Middle frontal gyrus (tissue), 1 donor: ENCODE measurements at regions not wholly inside any gene's neighbourhood (a gene's known extent, or its start where the extent isn't known, plus 50 kb on each side); places are given as distances from the start of the nearest gene placed in this dataset.

ENCODE experiments used
- DNase-seq: peaks from one replicate; pipeline ENCODE4 v3.0.0-alpha.2; 2015; ENCODE audit warnings: low spot score; ENCODE audit errors: extremely low spot score

DNA sequence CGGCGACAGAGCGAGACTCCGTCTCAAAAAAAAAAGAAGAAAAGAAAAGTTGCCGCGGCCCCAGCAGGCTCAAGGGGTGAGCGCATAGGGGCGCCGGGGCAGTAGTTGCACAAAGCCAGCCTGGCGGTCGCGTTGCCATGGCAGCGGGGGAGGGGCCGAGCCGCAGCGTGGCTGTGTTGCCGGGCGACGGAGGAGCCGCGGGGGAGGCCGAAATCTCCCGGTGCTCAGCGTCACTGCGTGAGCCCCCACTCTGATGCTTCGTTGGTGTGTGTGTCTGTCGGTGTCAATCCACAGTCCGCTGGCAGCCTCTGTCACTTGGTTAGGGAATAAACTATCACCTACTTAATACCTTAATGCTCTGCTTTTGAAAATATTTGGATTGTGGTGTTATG, 82.9 kb upstream of the C1QTNF9B start:
- DNase-seq = peak; percentile 30

DNA sequence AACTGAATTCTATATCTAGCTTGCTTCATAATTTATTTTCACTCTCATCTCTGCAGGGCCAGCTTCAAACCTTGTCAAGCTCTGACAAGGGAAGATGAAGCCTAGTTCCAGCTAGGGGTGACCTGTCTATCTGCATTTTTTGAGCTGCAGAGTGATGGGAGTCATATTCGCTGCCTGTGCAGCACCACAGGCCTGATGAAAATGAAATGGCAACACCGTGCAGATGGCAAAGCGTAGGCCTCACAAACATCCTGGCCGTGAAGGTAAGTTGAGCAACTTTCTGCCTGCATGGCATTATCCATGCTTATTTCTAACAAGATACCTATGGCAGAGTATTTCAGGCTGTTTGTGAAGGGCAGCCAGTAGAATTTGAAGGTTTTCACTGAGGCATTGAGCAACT, 86.4 kb upstream of the C1QTNF9B start:
- DNase-seq = no peak

DNA sequence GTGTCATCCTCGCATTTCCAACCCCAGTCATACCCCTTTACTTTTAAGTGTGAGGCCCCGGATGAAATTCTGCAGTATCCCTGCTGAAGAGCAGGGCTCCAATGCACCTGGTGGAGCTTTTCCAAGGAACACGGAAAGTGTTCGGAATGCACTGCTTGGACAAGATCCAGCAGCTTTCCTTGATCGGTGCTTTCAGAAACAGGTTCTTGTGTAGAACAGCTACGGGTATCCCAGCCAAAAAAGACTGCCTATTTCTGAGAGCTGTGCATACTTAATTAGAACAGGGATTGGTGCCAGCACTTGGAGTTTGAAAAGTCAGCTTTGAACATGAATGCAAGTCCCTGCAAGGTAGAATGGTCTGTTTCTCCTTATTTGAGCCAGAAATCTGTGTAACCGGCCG, 87.2 kb upstream of the C1QTNF9B start:
- no peak for DNase-seq

DNA sequence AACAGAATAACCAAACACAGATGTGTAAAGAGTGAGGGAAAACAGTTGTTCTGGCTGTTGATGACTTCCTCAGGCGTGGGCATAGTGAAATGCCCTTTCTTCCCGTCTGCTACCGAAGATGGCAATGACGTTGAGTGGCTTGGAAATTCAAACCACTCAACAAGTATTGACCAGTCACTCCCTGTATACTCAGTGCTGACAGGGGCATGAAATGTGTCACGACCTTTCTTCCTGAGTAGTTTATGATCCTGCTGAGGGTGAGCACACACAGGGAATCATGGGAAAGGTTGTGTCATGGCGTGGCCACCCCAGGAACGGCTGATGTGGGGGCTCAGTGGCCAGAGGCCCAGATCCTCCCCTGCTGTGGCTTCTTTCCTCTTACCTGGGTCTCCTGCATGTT, 87.8 kb upstream of the C1QTNF9B start:
- DNase-seq = no peak

DNA sequence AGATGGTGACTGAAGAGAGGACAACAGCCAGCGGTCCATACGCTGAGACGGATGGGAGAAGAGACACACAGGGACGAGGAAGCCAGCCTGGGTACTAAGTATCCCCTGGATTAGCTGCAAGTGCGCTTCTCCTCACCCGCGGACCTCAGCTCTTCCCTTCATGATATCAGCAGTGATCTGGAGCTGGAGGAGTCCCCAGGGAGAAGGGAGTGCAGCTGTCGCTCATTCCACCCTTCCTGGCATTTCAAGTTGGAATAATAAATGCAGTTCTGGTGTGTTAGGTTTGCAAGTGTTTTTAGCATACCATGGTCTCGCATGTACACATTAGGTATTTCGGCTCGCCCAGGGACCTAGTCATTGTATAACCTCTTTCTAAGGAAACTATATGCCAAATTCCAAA, 88.5 kb upstream of the C1QTNF9B start:
- DNase-seq = no peak

DNA sequence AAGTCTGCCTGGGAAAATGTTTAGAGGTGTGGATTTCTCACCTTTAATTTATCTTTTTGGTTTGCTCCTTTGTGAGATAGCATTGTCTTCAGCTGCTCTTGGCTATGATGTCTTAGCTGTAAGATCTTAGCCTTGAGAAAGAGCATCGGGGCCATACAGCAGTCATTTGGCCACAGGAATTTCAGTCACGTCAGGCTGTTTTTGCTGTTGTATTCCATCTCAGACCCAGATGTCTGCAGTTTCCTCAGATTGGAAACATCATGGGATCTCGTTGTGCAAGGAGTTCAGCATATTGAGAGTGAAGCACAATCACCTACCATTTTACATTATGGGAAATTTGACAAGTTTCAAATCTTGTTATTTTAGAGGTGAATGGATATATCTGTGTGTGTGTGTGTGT, 89.3 kb upstream of the C1QTNF9B start:
- DNase-seq = no peak

DNA sequence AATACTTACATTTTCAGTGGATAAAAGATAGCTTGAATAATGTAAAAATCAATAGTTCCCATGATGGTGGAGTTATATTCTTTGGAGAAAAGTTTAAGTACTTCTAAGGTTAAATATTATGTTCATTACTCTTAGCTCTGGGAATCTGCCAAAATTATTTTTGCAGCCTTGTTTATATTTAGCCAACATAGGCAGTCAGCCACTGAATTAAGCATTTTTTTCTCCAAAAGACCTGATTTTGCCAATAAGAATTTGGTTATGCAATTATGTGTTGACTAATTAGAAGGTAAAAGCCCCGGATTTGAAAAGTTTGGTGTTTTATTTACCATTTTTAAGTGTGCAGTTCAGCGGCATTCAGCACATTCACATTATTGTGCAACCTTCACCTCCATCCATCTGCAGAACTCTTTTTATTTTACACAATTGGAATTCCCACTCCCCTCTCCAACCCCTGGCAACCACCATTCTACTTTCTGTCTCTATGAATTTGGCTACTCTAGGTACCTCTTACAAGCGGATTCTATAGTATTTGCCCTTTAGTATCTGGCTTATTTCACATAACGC, 90.1 kb upstream of the C1QTNF9B start:
- no peak for DNase-seq

DNA sequence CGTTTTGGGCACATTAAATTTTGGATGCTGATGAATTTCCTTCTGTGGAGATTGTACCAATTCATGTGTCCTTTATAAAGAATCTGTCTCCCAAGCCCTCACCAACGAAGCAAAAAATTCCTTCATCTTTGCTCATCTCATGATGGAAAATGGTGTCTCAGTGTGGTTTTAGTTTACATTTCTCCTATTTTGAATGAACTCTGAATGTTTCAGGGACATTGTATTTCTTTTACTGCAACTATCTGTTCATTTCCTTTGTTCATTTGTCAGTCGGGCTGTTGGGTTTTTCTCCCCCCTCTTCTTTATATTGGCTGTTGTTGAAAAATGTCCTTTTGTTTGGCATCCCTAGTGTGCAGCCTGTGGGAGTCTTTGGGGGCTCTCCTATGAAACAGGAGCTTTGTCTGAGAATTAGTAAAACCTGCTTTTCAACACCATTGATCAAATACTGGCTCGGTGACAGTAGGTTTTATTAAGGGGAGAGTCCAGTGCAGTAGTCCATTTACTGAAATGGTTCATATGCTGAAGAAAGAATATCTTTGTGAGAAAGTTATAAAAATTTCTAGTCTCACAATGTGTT, 91.3 kb upstream of the C1QTNF9B start:
- no peak for DNase-seq

DNA sequence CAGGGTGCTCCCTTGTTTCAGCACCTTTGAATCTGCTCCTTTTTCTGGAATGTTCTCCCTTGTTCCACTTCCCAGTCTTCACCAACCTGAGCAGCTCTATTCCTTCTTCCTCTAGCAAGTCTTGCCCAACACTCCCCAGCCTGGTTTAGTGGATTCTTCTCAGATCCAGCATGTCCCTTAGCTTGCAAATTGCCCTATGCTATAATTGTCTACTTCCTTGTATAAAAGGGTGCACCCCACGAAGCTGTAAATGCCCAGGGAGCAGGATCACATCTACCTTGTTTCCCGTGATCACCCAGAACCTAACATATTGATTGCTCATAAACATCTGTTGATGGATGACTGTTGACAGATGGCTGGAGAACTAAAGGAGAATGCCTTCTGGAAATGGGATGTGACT, 93.2 kb upstream of the C1QTNF9B start:
- DNase-seq = no peak

DNA sequence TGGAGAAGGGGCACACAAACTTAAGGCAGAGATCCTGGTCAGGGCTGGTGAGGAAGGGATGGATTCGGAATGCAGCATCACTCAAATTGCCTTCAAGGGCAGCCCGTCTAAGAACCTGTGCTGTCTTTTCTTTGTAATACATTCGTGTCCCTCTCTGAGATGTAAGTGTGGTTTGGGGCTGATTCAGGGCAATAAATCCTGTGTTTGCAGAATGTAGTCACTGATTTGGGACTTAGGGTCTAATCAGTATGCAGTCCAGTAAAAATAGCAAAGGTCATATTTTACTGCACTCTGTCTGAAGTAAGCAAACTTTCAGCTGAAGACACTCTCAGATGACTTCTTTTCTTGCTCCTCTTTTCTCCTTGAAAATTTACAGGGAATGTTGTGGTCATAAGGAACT, 93.8 kb upstream of the C1QTNF9B start:
- no peak for DNase-seq

DNA sequence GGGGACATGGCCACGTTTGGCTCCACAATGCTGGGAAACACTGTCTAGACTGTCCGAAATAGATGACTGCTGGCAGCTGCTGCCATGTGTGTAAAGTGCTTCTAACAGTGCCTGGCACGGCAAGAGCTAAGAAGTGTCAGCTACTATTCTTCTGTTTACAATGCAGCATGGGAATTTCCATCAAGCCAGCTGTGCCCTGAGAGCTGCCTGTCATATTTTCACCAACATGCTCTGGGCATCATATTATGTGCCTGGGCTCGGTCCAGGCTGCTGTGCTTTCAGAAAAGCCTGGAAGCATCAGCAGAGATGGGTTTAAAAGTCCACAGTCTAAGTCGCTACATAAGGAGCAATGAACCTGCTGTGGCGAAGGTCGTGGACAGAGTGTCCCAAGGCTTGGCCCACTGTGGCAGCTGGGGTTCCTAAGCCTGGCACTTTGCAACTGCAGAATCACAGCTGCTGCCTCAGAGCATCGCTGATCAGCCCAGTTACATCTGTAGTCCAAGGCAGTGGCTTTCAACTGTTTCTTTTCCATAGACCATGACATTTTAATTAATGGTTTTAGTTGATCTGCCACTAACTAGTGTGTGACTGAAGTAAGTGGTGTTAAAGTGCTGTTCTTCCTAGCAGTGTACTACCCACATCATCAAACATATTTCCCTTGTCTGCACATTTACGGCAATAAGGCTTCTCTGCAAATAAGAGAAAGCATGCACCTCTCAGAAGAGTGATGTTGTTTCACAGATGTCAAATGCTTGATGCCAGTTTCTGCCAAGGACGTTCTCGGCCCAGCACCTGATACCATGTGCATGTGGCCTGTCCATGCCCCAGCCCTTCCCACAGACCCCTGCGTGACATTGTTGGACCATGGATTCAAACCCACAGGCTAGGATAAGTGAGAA, 95.7 kb upstream of the C1QTNF9B start:
- DNase-seq = peak; percentile 68

DNA sequence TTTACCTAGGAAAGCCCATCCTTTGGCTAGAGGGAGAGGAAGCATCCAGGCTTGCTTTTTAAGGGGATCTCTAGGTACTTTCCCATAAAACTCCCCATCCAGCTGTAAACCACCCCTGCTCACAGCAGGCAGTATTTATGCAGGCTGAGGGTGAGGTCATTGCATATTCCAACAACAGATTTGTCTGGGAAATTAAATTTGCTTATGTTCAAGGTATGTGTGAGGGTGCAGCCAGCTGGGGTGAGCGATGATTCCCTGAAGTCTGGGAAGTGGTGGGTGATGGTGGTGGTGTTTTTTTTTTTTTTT, 96.3 kb upstream of the C1QTNF9B start:
- no peak for DNase-seq

DNA sequence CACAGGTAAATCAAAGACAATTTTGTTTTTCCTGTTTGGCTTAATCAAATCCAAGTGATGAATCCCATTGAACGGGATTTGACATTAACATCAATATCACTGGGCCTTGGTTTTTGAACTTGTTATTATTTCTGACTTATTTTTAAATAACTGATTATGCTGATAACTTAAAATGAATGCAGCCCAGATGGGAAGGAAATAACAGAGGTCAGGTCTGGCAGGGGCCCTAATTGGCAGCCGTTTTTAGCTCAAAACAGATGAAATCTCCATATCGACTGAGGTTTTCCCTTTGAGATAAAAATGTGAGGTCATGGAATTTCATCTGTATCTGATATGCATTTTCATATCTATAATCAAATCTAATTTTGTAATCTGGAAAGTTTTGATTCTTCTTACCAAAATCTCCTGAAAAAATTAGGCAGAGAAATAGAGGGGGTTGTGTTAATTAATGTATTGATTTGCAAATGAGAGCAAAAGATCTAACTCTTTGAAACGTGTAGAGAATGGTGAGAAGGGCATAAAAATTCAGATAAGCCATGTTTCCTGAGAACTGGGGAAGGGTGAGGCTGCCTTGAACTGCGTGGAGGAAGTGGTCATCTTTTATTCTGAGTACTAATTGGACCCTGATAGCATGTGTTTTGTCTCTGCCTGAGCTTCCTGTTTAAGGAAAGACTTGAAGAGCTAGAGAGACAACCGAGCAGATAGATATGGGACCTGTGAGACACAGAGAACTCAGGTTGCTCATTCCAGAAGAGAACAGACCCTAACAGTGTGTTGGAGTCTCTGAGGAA, 98.2 kb upstream of the C1QTNF9B start:
- no peak for DNase-seq

DNA sequence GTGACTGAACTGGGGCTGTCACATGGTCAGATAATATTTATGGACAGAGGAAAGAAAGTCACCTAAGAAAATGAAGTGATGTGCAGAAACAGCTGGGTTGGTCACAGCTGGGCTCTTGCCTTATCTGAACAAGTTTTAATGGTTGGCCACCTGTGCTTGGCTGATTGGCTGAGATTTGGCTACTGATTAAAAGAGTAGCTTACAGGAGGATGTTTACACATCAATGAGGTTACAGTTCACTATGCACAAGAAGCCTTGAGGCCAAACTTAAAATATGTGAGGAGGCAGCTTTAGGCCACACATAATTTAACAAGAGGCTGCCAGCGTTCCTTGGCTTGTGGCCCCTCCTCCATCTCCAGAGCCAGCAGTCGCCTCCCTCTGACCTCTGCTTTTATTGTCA, 99.2 kb upstream of the C1QTNF9B start:
- DNase-seq = no peak

DNA sequence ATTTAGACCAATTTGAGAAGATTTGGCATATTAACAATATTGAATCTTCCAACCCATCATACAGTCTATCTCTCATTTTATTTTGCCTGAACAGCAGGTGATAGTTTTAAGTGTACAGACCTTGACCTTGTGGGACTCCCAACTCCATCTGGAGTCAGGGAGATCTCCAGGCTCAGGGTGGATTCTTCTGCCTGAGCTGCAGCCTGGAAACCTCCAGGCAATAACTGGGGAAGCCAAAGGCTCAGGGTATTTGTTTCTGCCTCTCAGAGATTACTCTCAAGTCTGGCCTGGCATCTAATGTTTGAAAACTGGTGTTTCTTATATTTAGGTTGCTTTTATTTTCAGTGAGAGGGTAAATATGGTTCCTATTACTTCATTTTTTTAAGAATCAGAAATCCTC, 102.1 kb upstream of the C1QTNF9B start:
- no peak for DNase-seq

DNA sequence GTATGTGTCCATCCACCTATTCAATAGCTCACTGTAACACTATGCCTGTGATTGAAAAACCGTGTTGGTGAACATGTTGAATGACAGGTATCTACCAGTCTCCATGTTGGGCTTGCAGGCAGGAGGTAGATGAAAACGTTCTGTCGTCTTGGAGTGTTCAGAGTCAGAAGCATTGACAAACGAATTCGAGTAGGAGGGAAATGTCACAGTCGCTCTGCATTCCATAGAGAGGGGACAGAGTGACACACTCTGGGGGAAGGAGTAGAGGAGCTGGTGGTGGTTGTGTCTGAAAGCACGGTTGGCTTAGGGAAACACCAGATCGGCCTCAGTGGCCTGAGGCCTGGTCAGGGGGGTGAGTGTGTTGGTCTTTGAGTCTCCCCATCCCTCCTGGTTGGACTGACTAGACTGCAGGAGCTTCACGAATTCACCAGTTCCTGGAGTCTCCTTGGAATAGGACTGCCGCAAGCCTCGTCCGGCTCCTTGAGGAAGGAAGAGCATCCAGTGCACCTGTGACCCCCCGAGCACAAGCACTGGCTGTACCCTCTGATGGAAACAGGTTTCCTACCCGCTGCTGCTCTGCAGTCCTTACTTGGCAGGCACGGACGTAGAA, 105.0 kb upstream of the C1QTNF9B start:
- no peak for DNase-seq

DNA sequence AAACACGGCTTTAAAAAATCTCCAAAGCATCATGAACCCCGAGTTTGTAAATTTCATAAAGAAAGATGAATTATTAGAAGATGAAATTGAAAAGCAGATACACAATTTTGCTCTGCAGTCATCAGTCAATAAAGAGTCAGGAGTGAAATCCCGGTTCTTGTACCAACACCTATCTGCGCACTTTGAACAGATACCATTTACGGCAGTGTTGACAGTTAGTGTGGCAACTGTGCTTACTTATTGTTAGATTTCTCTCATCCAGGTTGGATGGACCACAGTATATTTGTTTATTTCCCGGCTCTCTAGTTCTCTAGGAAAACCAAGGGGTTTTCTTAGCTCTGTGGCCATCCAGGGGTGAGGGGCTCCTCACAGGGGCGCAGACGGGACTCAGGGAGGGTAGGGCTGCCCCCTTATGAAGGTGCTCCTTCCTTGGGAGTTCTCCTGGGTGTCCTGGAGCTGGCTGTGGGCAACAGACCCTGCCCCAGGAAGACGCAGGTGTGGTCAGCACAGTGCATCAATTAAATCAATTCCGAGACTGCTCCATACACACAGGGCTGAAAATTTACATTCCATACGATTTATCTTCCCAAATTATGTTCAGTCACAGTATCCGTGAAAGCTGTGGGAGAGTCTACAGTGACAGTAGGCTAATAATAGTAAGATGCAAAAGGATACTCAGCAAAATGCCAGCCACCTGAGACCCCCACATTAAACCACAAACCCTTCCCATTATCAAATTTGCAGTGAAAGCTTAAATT, 107.0 kb upstream of the C1QTNF9B start:
- DNase-seq = no peak

DNA sequence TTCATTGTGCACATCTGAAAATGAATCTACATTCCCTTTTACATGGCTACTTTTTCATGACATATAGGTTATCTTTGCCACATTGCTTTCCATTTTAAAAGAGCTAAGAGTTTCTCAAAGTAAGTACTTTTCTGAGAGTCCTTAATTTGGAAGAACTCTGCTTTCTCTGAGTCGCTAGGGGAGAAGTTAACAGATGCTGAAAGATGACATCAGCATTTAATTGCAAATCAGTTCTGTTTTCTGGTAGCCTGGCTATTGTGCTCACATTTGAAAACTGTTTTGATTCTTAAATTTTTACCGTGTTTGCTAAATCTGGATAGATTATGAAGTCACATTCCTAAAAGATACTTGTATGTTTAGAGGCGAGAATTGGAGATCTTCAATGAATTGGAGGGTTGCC, 107.7 kb upstream of the C1QTNF9B start:
- no peak for DNase-seq

DNA sequence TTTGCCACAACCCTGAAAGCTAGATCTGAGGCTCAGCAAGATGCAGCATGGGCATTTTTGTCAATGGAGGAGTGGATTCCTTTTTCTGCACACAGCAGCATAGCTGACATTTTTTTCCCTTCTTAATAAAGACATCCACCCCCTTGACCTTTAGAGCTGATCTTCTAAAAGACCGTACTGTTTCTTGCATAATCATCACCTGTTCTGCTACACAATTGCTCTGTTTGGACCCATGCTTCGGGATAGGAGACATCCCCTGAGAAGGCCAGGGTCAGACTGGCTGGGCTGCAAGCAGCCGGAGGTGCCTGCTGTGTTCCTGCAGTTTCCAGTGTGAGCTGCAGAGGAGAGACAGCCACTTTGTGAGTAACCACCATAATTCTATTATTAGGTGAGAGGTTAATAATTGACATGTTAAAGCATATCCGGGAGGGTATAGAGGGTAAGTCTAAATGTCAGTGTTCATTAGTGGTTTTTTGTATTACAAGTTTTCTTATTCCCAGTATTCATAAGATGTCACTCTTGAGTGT, 108.5 kb upstream of the C1QTNF9B start:
- DNase-seq = no peak

DNA sequence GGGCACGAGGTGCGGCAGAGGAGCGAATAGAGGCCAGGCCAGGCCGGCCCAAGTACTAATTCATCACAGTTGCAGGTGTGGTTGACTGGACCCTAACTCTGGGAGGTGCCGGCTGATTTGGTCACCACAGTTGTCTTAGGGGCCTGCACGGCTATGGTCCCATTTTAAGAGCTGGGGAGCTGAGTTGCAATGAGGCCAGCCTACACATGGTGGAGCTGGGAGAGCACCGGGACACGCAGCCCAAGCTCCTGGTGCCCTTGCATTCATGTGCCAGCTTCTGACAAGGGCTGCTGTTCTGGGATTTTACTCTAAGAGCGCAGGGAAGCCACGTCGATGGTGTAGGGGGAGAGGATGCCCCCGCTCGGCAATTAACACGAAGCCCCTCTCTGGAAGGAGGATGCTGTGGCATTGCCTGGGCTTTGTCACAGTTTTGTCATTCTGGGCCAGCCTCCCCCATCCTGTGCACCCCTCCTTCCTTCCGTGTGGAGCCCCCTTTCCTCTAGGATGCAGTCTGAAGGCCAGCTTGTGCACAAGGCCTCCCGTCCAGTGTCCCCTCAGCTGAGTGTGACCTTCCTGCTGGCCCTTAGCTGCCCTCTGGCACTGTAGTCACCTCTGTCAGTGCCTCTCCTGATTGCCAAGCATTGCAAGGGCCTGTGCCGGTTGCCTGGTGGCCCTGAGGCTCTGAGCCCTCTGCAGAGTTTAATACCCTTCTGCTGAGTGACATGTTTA, 109.4 kb upstream of the C1QTNF9B start:
- DNase-seq = no peak
